GM21825 (cell line): ENCODE measurements at regions not wholly inside any gene's neighbourhood (a gene's known extent, or its start where the extent isn't known, plus 50 kb on each side); places are given as distances from the start of the nearest gene placed in this dataset.

Experiments used
- ATAC-seq: cut with Tn5 transposase; IDR thresholded peaks from one replicate; pipeline ENCODE4 v1.9.1; 2021; ENCODE audit warnings: mild to moderate bottlenecking, moderate library complexity; ENCODE audit not compliant: unreplicated experiment

GRCh38 chr13:24007979-24008620 is 110.8 kb upstream of the C1QTNF9B start:
- no peak for ATAC-seq

DNA sequence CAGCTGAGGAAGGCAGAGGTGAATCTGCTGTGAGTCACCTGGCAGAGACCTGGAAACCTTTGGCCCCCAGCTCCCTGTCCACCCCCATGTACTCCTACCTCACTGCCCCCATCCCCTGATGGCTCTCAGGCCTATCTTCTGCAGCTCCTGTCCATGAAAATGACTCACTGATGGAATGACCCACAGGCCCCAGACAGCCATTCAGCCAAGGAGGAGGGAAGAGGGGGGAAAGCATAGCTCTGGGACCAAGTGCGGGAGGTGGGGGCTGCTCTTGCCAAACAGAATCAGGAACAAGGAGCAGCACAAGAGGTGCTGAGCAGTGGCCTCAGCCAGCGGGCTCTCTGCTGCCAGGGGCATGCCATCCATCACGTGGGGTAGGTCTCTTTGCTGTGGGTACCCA is 111.4 kb upstream of the C1QTNF9B start:
- ATAC-seq, result no peak

DNA sequence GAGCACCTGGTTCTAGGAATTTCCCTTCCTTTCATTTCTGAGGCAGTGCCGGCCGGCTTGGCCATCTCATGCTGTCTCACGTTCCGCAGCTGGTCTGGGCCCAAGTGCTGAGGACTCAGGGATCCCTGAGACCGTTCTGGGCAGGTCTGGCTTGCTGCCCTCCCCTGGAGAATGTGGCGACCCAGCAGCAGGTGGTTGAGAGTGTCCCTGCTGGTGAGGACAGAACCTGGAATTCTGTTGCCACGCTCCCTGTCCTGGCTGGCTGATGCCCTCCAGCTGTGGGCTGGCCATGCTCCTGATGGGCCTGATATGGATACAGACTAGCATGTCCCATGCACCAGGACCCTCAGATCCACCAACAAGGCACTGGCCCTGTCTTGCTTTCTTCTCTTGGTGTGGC is 114.0 kb upstream of the C1QTNF9B start:
- ATAC-seq, result no peak

DNA sequence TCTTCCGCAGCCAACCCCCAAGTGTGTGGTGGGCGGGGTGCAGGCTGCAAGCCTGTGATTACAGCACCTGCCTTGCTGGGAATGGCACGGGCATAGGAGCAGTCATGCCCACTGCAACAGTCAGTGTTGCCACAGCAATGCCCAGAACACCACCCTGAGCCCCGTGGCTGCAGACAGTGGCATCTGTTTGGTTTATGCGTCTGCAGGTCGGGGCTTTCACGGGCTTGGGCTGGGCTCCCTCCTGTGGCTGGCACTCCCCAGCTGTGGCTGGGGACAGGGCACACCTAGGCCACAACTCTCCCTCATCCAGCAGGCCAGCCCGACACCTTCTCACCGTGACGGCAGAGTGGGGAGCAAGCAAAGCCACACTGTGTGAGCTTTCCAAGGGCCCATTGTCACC is 115.3 kb upstream of the C1QTNF9B start:
- ATAC-seq, result no peak

DNA sequence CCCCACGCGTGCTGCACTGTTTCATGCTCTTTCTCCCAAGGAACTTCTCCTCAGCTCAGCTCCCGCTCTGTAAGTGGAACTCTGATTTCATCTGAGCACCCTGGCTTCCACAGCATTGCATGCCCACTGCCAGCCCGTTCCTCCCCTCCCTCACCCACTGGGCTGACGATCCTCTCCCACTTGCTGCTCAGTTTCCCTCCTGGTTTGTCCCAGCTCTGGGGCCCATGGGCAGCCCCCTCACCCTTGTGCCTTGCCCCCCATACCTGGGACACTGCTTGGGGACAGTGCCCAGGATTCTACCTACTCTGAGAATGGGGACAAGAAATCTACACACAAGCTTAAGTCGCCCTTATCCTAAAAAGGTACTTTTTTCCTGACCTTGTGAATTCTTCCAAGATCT is 115.9 kb upstream of the C1QTNF9B start:
- no peak for ATAC-seq

GRCh38 chr13:24016046-24016445 is 118.7 kb upstream of the C1QTNF9B start:
- ATAC-seq, result no peak

DNA sequence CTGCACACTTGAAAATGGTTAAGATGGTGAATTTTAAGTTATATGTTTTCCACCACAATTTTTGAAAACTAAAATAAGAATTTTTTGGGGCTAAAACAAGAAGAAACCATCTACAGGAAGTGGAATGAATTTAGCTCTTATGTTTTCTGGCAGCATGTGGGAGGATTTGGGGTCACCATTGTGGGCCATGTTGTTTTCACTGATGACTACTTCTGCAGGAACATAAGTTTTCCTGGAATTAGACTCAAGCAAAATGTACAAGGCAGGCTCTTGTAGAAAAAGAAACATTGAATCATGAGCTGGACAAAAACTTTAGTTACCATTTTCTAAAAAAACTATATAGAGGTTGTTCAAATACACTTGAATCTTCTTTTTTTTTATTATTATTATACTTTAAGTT is 125.3 kb upstream of the C1QTNF9B start:
- ATAC-seq, result no peak

GRCh38 chr13:24023073-24023472 is 125.8 kb upstream of the C1QTNF9B start:
- ATAC-seq, result no peak

DNA sequence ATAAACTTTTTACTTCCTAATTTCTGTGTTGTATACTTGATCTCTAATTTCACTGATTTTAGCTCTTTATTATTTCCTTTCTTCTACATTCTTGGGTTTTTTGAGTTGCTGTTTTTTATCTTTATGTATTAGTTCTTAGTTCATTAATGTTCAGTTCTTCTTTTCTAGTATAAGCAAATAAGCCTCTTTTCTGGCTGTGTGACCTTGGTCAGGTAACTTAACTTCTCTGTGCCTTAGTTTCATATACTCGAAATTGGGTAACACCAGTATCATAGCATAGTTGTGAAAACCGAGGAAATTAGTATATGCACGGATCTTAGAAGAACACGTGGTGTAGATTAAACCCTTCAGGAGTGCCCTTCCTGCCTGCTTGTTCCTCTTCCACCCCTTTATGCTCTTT is 130.2 kb upstream of the C1QTNF9B start:
- ATAC-seq, result no peak

DNA sequence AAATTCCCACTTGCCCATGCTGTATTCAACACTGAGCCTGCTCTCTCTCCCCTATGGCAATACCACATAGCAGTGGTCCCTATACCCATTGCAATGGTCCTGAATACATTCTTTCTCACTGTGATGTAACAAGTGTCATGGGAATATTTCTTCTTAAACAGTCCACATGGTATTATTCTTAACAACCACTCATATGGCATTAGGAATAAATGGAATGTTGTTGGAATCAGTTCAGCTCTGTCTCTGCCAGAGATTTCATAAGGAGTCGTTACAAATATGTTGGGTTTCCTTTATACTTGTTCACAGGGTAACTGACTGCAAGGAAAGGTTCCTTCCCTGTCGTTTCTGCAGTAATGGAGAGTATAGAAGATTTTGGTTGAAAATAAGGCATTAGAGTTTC is 128.3 kb upstream of the SPATA13 start:
- no peak for ATAC-seq

DNA sequence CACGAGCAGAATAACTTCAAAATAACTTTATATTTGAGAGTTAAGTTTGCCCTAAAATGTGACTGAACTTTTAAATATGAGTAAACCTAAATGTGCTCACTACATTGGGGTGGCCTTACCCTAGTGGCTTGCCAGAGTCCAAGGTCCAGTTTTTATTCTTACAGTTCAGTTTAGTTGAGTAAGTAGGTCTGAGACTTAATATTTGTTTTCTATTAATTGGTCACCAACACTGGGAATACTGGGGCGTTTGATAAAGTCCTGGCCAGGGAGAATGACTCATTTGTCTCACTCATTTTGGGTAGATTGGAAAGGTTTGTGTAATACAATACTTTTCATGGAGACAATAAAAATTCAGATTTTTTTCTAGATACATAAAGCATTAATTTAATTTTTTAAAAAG is 127.8 kb upstream of the SPATA13 start:
- no peak for ATAC-seq

DNA sequence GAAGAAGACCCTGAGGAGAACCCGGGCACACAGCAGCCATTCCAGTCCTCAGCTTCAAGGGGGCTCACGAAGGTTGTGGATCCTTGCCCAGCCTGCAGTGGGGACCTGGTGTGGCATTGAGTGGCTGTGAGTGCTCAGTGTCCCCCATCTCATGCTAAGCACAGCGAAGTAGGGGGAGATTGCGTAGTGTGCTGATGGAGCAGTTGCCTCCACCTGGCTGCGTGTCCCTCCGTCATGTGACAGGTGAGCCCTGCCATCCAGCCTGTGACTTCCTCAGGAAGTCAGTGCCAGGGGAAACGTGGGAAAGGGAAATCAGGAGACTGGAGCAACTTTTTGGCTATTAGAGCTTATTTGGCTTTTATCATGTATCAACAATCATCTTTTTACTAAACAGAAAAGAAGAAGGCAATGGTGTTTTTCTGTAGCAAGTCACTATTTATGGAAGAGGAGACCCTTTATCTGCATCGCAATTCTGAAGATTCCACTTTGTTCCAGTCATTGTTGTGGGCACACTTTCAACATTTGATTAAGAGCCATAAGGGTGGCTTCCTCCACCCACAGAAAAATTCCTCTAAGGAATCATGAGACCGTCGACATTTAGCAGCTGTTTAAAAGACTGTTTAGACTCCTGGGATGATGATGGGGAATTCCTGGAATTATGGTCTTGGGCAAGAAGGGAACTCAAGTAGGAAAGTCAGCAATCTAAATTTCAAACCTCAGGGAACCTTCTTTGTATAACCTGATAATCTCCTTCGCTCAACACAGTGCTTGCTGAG is 126.8 kb upstream of the SPATA13 start:
- ATAC-seq, result no peak

DNA sequence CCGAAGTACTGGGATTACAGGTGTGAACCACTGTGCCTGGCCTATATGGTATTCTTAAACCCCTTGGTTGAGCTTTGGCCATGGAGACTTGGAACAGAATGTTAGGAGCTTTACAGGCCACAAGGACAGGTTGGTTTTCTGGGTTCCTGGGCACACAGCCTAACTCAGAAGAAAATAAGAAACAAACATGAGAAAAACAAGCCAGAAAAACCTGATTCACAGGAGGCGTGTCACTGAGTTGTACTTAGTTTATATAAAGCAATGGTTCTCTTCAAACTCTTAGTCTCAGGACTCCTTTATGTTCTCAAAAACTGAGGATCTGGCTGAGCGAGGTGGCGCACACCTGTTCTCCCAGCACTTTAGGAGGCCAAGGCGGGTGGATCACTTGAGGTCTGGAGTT is 125.1 kb upstream of the SPATA13 start:
- ATAC-seq, result no peak

- no peak for ATAC-seq
These were observed 124.4 kb upstream of the SPATA13 start for GRCh38 chr13:24036115-24036514.

GRCh38 chr13:24038405-24038804 is 122.1 kb upstream of the SPATA13 start:
- no peak for ATAC-seq

DNA sequence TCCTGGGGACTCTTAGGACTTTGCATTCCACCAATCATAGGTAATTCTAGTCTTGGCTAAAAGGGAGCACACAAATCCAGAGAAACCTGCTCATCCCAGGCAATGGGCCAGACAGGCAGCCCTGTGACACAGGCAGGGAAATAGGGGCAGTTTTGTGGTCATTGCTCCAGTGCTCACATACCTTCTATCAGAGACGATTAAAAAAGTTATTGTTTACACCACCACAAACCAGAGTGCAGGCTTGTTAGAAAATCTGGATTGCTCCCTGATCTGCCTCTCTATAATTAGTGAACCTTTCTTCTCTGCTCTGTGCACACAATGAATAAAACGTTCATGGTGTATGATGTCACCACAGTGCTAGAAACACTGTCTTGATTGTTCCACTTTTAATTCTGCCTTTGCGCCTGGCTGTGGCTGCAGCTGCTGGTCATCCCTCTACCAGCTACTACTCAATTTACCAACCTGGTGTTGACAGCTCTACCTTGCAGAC is 121.6 kb upstream of the SPATA13 start:
- ATAC-seq, result no peak

DNA sequence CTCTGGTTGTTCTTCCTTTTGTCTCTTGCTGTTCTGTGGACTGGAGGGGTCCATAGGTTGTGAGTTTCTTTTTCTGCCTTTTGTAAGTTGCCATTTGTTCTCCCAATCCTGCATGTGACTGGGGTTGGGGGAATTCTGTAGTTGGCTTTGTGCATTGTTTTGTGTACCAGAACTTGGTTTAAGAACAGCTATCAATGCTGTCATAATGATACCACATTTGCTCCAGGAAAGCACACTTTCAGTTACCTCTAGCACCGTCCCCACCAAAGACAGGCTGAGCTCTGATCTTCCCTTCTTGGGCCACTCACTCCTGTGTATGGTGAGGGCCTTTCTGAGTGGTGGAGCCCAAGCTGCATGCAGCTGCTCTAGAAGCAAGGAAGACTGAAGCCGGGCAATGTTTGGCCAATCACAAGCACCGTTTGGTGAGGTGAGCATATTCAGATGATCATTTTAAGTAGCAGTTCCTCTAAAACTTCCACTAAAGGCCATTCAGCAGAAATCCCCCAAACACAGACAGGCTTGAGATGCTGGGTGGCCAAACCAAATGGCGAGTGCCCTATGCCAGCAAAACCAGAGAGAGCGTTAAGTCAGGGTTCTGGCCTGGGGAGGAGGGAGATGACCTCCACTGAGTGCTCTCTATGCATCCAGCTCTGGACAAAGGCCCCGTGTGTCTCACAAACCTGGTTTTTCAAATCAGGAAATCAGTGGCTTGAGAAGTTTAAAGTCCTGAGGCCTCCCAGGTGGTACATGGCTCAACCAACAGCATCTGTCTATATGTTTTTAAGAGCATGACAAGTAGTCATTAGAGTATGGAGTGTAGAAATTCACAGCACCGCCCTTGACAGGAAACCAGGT is 120.7 kb upstream of the SPATA13 start:
- ATAC-seq, result peak; percentile 67

DNA sequence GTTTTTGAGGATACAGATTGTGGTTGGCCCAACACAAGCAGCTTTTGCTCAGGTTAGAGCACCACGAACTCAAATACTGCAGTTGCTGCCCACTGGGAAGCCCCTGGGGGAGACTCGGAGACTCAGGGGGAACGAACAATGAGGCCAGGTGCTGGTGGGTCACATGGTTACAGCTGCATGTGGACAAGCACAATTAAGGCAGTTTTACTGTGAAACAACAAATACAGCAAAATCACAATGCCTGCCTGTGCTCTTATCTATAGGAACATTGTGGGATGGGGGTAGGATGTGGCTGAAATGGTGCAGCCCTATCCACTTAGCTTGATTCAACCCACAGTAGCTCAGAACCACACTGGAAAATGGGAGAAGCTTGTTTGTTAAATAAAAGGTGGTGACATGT is 119.7 kb upstream of the SPATA13 start:
- ATAC-seq, result no peak

GRCh38 chr13:24041651-24042225 is 118.8 kb upstream of the SPATA13 start:
- no peak for ATAC-seq

GRCh38 chr13:24042710-24043440 is 117.6 kb upstream of the SPATA13 start:
- ATAC-seq, result no peak
